ENCODE measurements at regions not wholly inside any gene's neighbourhood (a gene's known extent, or its start where the extent isn't known, plus 50 kb on each side); places are given as distances from the start of the nearest gene placed in this dataset.

- no peak for TF ChIP-seq EZH2 (IDR thresholded peaks at IDR 0.05; ENCODE audit: low read depth)
- no peak for TF ChIP-seq CTCF (conservative IDR thresholded peaks at IDR 0.05)
These were observed 256.9 kb downstream of the DMAC1 start for GRCh38 chr9:7542693-7543092.
